LNCAP (cell line): ENCODE measurements at regions not wholly inside any gene's neighbourhood (a gene's known extent, or its start where the extent isn't known, plus 50 kb on each side); places are given as distances from the start of the nearest gene placed in this dataset.

Source experiments
- CTCF ChIP-seq: fragments of 450-650 bp; IDR thresholded peaks from 2 replicates; pipeline ENCODE4 v1.5.1; 2017; ENCODE audit warnings: mild to moderate bottlenecking

GRCh38 chr15:35737441-35737840, 191.5 kb upstream of the DPH6 start:
- TF ChIP-seq CTCF: no peak

GRCh38 chr15:35738370-35738769, 192.4 kb upstream of the DPH6 start:
- no peak for TF ChIP-seq CTCF

- no peak for TF ChIP-seq CTCF
These were observed 194.8 kb upstream of the DPH6 start for GRCh38 chr15:35740761-35741160.

- no peak for TF ChIP-seq CTCF
These were observed 195.4 kb upstream of the DPH6 start for GRCh38 chr15:35741395-35741794.

- TF ChIP-seq CTCF: no peak
These were observed 195.9 kb upstream of the DPH6 start for GRCh38 chr15:35741881-35742280.

- TF ChIP-seq CTCF: no peak
These were observed 197.4 kb upstream of the DPH6 start for GRCh38 chr15:35743321-35743720.

- no peak for TF ChIP-seq CTCF
These were observed 200.2 kb upstream of the DPH6 start for GRCh38 chr15:35746121-35746520.

GRCh38 chr15:35748105-35748504, 202.1 kb upstream of the DPH6 start:
- TF ChIP-seq CTCF: no peak
